ENCODE measurements at regions not wholly inside any gene's neighbourhood (a gene's known extent, or its start where the extent isn't known, plus 50 kb on each side); places are given as distances from the start of the nearest gene placed in this dataset.

DNA sequence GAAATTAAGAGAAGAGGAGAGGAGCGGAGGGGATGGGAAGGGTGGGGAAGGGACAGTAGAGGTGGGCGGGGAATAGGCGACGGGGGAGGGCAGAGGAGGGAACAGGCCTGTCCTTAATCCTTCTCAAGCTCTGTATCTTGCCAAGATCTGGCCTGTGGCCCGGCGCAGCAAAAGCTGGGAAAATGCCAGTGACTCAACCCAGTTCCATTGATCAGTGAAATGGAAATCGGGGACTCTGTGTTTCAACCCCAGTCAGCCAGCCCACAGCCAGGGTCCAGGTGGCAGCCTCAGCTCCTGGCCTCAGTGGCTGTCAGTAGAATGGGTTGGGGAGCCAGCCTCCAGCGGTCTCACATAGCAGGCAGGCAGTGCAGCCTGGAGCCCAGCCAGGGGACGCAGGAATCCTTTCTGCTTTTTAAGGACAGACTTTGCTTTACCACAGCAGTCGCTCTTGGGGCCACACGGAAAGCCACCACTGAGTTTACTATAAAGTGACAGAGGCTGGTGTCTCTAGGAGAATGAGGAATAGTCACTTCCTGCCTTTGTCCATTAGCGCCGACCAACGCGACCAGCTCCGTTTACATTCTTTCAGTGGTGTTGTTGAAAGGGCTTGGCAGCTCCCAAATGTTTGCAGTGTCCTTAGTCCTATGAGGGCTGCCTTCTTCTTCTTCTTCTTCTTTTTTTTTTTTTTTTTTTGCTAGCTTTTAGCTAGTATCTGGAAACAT lies 128.0 kb downstream of the RIN2 start:
- ATAC-seq: peak; percentile 25 to 35
- peak; percentile 63 for DNase-seq
- intact Hi-C loops (cut with DNase I): loop anchor here in 1 of 2 donors (5.0 to 10.0 kb wide), 4 partner anchors 61 to 191 kb away; no protein-coding TSS in a partner anchor

DNA sequence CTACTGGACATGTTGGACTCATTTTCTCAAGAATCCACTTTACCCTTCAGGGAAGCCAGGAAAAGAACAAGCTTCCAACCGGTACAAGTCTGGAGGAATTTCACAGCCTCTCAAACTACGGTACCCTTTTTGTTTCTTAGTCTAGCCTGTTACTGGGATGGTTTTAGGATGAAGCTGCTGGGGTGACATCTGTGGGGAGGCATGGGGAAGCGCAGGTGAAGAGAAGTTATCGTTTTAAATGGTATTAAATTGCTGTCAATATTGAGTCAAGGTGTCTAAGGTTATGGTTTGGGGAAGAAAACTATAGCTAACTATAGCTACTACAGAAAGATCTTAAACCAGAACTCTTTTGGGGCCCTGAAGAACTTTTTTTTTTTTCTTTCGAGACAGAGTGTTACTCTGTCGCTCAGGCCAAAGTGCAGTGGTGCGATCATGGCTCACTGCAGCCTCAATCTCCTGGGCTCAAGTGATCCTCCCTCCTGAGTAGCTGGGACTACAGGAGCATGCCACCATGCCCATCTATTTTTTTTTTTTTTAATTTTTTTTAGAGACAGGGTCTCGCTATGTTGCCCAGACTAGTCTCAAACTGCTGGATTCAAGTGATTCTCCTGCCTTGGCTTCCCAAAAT lies 128.7 kb downstream of the RIN2 start:
- ATAC-seq (no peak), DNase-seq (no peak)
- intact Hi-C loops (cut with DNase I): loop anchor here in 1 of 2 donors (5.0 to 10.0 kb wide), 4 partner anchors 62 to 192 kb away; no protein-coding TSS in a partner anchor

GRCh38 chr20:19887556-19888268 lies 129.4 kb upstream of the NAA20 start:
- no peak for ATAC-seq
- intact Hi-C loops (cut with DNase I): loop anchor here in 1 of 2 donors (5.0 to 10.0 kb wide), 4 partner anchors 63 to 193 kb away; no protein-coding TSS in a partner anchor
- DNase-seq: no peak

GRCh38 chr20:19888269-19888671 lies 128.9 kb upstream of the NAA20 start:
- ATAC-seq (peak in 1 of 2 donors; percentile 16), DNase-seq (no peak)
- intact Hi-C loops (cut with DNase I): loop anchor here in 1 of 2 donors (5.0 to 10.0 kb wide), 4 partner anchors 63 to 193 kb away; no protein-coding TSS in a partner anchor

- ATAC-seq (peak; percentile 68 to 75), DNase-seq (peak; percentile 73)
- intact Hi-C loops (cut with DNase I): loop anchor here in 1 of 2 donors (5.0 to 10.0 kb wide), 4 partner anchors 64 to 194 kb away; no protein-coding TSS in a partner anchor
Observed at GRCh38 chr20:19889011-19889953, 127.9 kb upstream of the NAA20 start.

GRCh38 chr20:19890445-19891051 lies 126.6 kb upstream of the NAA20 start:
- ATAC-seq (no peak), DNase-seq (no peak)
- intact Hi-C loops (cut with DNase I): no loop called here

- DNase-seq (no peak), ATAC-seq (no peak)
- intact Hi-C loops (cut with DNase I): no loop called here
Observed at GRCh38 chr20:19893356-19893755, 123.8 kb upstream of the NAA20 start.

GRCh38 chr20:19895761-19896160 lies 121.4 kb upstream of the NAA20 start:
- no peak for DNase-seq
- ATAC-seq: no peak
- intact Hi-C loops (cut with DNase I): no loop called here

- intact Hi-C loops (cut with DNase I): no loop called here
- no peak for ATAC-seq
- DNase-seq: no peak
Observed at GRCh38 chr20:19897891-19898290, 119.3 kb upstream of the NAA20 start.

- ATAC-seq (peak in 1 of 2 donors; percentile 25), DNase-seq (peak; percentile 34)
- intact Hi-C loops (cut with DNase I): no loop called here
Observed at GRCh38 chr20:19901226-19901625, 115.9 kb upstream of the NAA20 start.

- intact Hi-C loops (cut with DNase I): no loop called here
- DNase-seq: peak; percentile 38
- peak in 1 of 2 donors; percentile 43 for ATAC-seq
Observed at GRCh38 chr20:19903168-19903811, 113.9 kb upstream of the NAA20 start.

- ATAC-seq: peak in 1 of 2 donors; percentile 60
- intact Hi-C loops (cut with DNase I): no loop called here
- DNase-seq: peak; percentile 85
Observed at GRCh38 chr20:19907326-19908056, 109.7 kb upstream of the NAA20 start.

DNA sequence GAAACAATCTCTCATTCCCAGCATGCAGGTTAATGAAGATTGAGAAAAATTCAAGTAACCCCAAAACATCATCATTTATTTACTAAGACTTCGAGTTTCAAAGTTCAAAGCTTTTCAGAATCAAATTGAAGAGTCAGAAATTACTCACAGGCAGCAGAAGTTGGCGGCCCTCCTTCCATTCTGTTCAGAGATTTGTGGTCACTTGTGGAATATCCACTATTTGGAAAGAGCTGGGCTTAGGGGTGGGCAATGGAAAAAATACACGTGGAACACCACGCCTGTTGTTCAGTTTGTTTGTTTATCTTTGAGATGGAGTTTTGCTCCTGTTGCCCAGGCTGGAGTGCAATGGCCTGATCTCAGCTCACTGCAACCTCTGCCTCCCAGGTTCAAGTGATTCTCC lies 108.6 kb upstream of the NAA20 start:
- ATAC-seq: no peak
- intact Hi-C loops (cut with DNase I): no loop called here
- DNase-seq: no peak

GRCh38 chr20:19909725-19910124 lies 107.4 kb upstream of the NAA20 start:
- DNase-seq (peak; percentile 89), ATAC-seq (peak; percentile 41 to 89)
- intact Hi-C loops (cut with DNase I): no loop called here

GRCh38 chr20:19911810-19912382 lies 105.3 kb upstream of the NAA20 start:
- DNase-seq (no peak), ATAC-seq (no peak)
- intact Hi-C loops (cut with DNase I): no loop called here

- intact Hi-C loops (cut with DNase I): no loop called here
- DNase-seq: no peak
- no peak for ATAC-seq
Observed at GRCh38 chr20:19913349-19913748, 103.8 kb upstream of the NAA20 start.

Data from left cardiac atrium (tissue), 4 donors.